SU-DHL-6 (cell line): ENCODE measurements at regions not wholly inside any gene's neighbourhood (a gene's known extent, or its start where the extent isn't known, plus 50 kb on each side); places are given as distances from the start of the nearest gene placed in this dataset.

Experiments used
- CTCF ChIP-seq: fragments of 200-600 bp; sonication (generic); IDR thresholded peaks from one replicate; pipeline ENCODE4 v1.5.1; 2017; ENCODE audit warnings: antibody characterized with exemption, mild to moderate bottlenecking, low read length, moderate library complexity; ENCODE audit not compliant: insufficient read depth, poor library complexity, severe bottlenecking
- EZH2phosphoT487 ChIP-seq: fragments of 200-600 bp; sonication (generic), shearing (Covaris generic); conservative IDR thresholded peaks from 2 replicates; pipeline ENCODE4 v1.6.1; 2018; ENCODE audit warnings: mild to moderate bottlenecking, antibody characterized with exemption, low read length, moderate library complexity, mixed read lengths

- TF ChIP-seq CTCF (no peak), EZH2phosphoT487 (no peak)
Measured at GRCh38 chr5:14017904-14018303, 73.4 kb upstream of the DNAH5 start.
